Tongue (tissue), 1 donor: ENCODE measurements at regions not wholly inside any gene's neighbourhood (a gene's known extent, or its start where the extent isn't known, plus 50 kb on each side); places are given as distances from the start of the nearest gene placed in this dataset.
"Not testable (repeated sequence)": the region's sequence is repeated elsewhere in the genome, so short reads cannot be mapped to it uniquely, and the experiment has no call there.

ENCODE experiments used
- DNase-seq: peaks from one replicate; pipeline ENCODE4 v3.0.0-alpha.2; 2015

DNA sequence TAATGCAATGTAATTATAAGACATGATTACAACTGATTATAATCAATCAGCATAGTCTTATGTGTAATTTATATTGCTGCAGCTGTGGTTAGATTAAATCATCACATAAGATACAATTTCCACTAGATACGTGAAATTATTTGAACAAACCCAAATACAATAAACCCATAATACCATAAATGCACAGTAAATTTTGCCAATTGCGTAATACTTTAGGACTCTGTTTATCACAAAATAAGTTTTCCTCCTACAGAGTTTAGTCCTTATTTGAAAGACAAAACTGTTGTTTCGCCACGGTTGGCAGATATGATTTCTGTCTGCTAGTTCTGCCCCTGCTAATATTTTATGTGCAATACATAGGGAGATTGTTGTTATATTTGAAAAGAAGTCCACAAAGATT, 895.9 kb upstream of the ADGRL4 start:
- no peak for DNase-seq

DNA sequence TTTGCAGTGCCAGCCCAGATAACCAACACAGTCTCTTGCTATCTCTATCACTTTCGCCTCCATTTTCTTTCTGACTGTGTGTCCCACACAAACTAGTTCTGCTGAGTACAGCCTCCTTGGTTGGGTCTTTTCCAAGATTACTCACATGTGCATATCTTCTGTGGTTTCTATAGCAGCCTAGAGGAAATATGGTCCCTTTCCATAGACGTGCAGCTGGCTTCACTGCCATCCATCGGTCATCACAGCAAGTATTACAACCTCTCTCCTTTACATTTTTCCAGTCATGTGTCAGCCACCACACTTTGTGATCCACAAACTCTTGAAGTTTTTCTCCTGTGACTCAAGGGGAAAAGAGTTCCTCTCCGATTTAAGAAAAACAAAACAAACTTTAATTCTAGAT, 893.4 kb upstream of the ADGRL4 start:
- DNase-seq, result no peak

DNA sequence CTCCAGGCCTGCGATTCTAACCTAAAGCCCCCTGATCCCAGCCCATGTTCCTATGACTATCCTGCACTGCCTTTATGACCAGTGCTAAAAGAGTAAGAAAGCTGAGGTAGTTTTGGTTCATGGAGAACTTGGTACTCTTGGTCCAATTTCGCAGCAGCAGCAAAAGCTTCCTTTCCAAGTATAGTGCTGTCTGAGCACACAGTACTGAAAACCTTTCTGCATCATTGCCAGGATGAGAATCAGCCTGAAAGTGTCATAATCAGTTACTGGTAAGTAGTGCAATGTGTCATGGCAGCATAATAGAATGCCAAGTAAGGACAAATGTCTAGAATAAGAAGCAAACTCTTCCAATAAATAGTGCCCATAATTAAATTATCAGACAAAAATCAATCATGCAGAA, 889.6 kb upstream of the ADGRL4 start:
- no peak for DNase-seq

- no peak for DNase-seq
Observed at GRCh38 chr1:79895573-79895972, 889.0 kb upstream of the ADGRL4 start.

DNA sequence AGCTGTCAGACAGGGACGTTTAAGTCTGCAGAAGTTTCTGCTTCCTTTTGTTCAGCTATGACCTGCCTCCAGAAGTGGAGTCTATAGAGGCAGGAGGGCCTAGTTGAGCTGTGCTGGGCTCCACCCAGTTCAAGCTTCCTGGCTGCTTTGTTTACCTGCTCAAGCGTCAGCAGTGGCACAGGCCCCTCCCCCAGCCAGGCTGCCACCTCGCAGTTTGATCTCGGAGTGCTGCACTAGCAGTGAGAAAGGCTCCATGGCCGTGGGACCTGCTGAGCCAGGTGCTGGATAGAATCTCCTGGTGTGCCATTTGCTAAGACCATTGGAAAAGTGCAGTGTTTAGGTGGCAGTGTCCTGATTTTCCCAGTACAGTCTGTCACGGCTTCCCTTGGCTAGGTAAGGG, 887.6 kb upstream of the ADGRL4 start:
- not testable (repeated sequence) for DNase-seq

- no peak for DNase-seq
Observed at GRCh38 chr1:79887059-79887458, 880.5 kb upstream of the ADGRL4 start.

DNA sequence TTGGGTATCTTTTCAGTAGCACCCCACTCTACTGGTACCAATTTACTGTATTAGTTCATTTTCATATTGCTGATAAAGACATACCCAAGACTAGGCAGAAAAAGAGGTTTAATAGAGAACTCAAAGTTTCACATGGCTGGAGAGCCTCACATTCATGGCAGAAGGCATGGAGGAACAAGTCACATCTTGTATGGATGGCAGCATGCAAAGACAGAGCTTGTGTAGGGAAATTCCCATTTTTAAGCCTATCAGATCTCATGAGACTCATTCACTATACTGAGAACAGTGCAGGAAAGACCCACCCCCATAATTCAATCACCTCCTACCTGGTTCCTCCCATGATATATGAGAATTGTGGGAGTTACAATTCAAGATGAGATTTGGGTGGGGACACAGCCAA, 878.6 kb upstream of the ADGRL4 start:
- no peak for DNase-seq

DNA sequence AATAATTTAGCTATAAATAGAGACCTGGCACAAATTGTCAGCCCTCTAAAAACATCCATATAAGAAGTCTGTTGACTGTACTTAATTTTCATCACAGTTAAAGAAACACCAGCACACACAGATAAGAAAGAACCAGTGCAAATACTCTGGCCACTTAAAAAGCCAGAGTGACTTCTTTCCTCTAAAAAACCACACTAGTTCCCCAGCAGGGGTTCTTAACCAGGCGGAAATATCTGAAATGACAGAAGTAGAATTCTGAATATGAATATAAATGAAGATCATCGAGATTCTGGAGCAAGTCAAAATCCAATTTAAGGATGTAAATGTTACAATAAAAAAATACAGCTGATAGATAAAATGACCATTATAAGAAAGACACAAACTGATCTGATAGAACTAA, 870.6 kb upstream of the ADGRL4 start:
- no peak for DNase-seq

- DNase-seq, result no peak
Observed at GRCh38 chr1:79875187-79875586, 868.7 kb upstream of the ADGRL4 start.

DNA sequence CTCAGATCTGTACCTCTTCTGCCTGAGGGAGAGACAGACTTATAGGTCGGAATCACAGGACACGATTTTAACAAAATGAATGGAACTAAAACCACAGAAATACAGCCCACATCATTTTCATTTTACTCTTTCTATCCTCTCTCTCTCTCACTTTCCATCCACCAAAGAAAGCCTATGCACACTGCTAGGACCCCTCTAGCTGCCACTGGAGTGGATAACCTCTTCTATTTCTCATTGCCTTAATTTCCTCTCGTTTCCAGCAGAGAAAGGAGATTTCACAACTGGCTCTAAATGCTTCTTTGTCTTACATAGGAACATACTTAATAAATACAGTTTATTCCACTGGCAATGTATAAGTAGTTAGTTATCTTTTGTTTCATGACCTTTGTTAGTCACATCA, 867.8 kb upstream of the ADGRL4 start:
- no peak for DNase-seq

- peak; percentile 15 for DNase-seq
Observed at GRCh38 chr1:79859212-79859948, 852.9 kb upstream of the ADGRL4 start.

DNA sequence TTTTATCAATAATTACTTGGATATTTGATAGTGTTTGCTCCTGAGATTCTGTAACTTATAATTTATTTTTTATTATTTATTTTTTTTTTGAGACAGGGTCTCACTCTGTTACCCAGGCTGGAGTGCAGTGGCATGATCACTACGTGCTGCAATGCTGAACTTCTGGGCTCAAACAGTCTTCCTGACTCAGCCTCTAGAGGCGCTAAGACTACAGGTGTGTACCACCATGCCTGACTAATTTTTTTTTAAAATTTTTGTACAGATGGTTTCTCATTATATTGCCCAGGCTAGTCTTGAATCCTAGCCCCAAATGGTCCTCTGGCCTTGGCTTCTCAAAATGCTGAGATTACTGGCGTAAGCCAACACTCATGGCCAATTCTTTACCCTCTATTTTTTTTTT, 845.5 kb upstream of the ADGRL4 start:
- no peak for DNase-seq

DNA sequence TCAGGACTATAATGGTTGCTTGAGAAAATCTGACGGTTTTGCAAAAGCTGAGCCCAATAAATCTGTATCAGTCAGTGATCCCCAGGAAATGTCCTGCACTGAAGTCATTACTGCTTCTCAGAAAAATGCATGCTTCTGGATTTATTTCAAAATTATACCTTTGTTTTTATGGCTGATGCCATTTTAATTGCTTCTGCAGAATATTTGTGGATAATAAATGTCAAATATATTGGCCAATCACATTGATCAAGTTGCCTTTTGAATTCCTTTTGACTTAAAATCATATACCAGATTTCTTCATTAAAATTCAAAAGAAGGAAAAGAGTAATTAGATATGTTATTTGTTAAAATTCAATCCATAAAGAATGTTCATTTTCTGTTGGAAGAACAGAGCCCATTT, 842.9 kb upstream of the ADGRL4 start:
- DNase-seq, result no peak

DNA sequence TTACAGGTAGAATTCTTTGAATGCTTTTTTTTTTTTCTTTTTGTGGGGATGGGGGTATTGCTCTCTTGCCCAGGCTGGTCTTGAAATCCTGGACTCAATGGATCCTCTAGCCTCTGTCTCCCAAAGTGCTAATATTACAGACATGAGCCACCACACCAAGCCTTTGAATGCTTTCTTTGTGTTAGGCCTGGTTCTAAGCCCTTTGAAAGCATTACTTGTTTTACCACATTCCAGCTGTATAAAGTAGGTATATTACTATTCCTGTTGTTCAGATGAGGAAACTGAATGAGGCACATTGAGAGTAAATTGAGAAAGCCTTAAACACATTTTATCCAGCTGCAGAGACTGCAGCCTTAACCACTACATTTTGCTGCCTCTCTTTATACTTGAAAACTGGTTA, 841.8 kb upstream of the ADGRL4 start:
- peak; percentile 9 for DNase-seq

- DNase-seq, result peak; percentile 21
Observed at GRCh38 chr1:79847700-79848099, 841.2 kb upstream of the ADGRL4 start.

GRCh38 chr1:79845936-79846335, 839.4 kb upstream of the ADGRL4 start:
- DNase-seq, result no peak

- no peak for DNase-seq
Observed at GRCh38 chr1:79842811-79843210, 836.3 kb upstream of the ADGRL4 start.

GRCh38 chr1:79839882-79840281, 833.4 kb upstream of the ADGRL4 start:
- DNase-seq, result no peak

- DNase-seq, result no peak
Observed at GRCh38 chr1:79827446-79827845, 820.9 kb upstream of the ADGRL4 start.

DNA sequence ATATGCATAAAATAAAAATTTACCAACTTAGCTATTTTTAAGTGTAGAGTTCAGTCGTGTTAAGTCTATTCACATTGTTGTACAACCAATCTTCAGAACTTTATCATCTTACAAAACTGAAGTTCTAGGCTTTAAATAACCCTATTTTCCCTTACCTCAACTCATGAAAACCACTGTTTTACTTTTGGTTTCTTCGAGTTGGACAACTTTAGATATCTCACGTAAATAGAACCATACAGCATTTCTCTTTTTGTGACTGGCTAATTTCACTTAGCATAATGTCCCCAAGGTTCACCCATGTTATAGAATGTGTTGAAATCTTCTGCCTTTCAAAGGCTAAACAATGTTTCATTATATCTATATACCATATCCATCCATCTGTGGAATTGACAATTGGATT, 819.0 kb upstream of the ADGRL4 start:
- no peak for DNase-seq

GRCh38 chr1:79822053-79822452, 815.5 kb upstream of the ADGRL4 start:
- DNase-seq, result no peak

DNA sequence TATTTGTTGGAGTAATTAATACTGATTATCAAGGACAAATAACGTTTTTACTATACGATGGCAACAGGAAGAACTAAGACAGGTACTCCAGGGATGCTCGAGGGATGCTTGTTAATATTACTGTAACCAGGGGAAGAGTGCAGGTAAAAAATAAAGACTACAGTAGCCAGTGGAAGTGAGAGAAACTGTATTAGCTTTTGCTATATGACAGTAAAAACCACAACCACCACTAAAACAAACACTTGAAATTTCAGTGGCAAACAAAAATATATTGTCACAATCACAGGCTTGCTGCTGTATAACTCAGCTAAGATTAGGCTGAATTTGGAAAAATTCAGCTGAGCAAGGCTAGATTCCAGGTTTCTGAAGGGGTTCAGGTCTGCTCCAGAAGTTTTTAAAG, 812.6 kb upstream of the ADGRL4 start:
- no peak for DNase-seq

GRCh38 chr1:79817031-79817560, 810.6 kb upstream of the ADGRL4 start:
- DNase-seq, result no peak

DNA sequence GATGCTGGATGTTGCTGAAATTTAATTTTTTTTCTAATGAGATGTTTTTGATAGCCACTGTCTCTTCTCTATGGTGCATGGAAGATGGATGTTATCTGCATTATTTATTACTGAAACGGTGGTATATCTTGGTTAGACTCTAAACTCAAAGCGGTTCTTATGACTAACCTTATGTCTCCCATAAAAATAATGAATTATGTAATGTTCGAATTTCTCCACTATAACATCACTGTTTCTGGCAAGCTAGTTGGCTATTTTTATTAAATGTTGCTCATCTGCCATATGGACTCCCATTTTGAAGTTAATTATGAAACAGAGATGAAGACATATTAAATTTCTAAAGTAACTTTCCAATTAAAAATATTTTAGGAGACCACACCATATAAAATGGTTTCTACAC, 808.6 kb upstream of the ADGRL4 start:
- no peak for DNase-seq

GRCh38 chr1:79811173-79811572, 804.6 kb upstream of the ADGRL4 start:
- DNase-seq, result no peak
